Testis (tissue), 2 donors: ENCODE measurements at regions not wholly inside any gene's neighbourhood (a gene's known extent, or its start where the extent isn't known, plus 50 kb on each side); places are given as distances from the start of the nearest gene placed in this dataset.

Experiments
- CTCF ChIP-seq, 3 experiments: fragments of 450-650 bp in 2 of 3; fragments of 200-600 bp in 1 of 3; sonication (generic) in 1 of 3; IDR thresholded peaks; one replicate each; pipeline ENCODE4 v1.5.1; 2016 to 2019; ENCODE audit warnings: antibody characterized with exemption in 3 of 3, mild to moderate bottlenecking in 2 of 3, moderate library complexity in 1 of 3
- POLR2A ChIP-seq: fragments of 450-650 bp; IDR thresholded peaks from one replicate; pipeline ENCODE4 v1.6.1; 2017; ENCODE audit warnings: antibody characterized with exemption, mild to moderate bottlenecking, moderate library complexity

- TF ChIP-seq CTCF (IDR thresholded peaks at IDR 0.05) (no peak), POLR2A (no peak)
Measured at GRCh38 chr1:208835097-208835463, 590.9 kb upstream of the PLXNA2 start.
